Ishikawa (cell line): ENCODE measurements at regions not wholly inside any gene's neighbourhood (a gene's known extent, or its start where the extent isn't known, plus 50 kb on each side); places are given as distances from the start of the nearest gene placed in this dataset.

Experiments
- CEBPB ChIP-seq: IDR thresholded peaks from 2 replicates; pipeline ENCODE4 v1.6.1; 2012
- CREB1 ChIP-seq: IDR thresholded peaks from 2 replicates; pipeline ENCODE4 v1.6.1; 2012; ENCODE audit warnings: low read depth
- EGR1 ChIP-seq: IDR thresholded peaks from 2 replicates; pipeline ENCODE4 v1.6.1; 2012
- EP300 ChIP-seq: IDR thresholded peaks from 2 replicates; pipeline ENCODE4 v1.6.1; 2012; ENCODE audit warnings: borderline replicate concordance
- FOXM1 ChIP-seq: IDR thresholded peaks from 2 replicates; pipeline ENCODE4 v1.6.1; 2012; ENCODE audit warnings: low read depth, borderline replicate concordance
- NFIC ChIP-seq: IDR thresholded peaks from 2 replicates; pipeline ENCODE4 v1.6.1; 2012
- RAD21 ChIP-seq: IDR thresholded peaks from 2 replicates; pipeline ENCODE4 v1.6.1; 2012; ENCODE audit warnings: low read depth
- TAF1 ChIP-seq: IDR thresholded peaks from 2 replicates; pipeline ENCODE4 v1.6.1; 2012; ENCODE audit warnings: low read depth, mild to moderate bottlenecking
- TCF12 ChIP-seq: IDR thresholded peaks from 2 replicates; pipeline ENCODE4 v1.6.1; 2012; ENCODE audit warnings: low read depth
- TEAD4 ChIP-seq: IDR thresholded peaks from 2 replicates; pipeline ENCODE4 v1.6.1; 2012
- YY1 ChIP-seq: IDR thresholded peaks from 2 replicates; pipeline ENCODE4 v1.6.1; 2012; ENCODE audit warnings: low read depth
- ZBTB7A ChIP-seq: IDR thresholded peaks from 2 replicates; pipeline ENCODE4 v1.6.1; 2012; ENCODE audit warnings: low read depth
- TF ChIP-seq, protein P1 (sequence below): IDR thresholded peaks from 2 replicates; pipeline ENCODE4 v1.6.1; 2012; ENCODE audit warnings: low read depth, mild to moderate bottlenecking
- TF ChIP-seq, protein P2 (sequence below): IDR thresholded peaks from 2 replicates; pipeline ENCODE4 v1.6.1; 2012
- TF ChIP-seq, protein P3 (sequence below): IDR thresholded peaks from 2 replicates; pipeline ENCODE4 v1.6.1; 2012

DNA sequence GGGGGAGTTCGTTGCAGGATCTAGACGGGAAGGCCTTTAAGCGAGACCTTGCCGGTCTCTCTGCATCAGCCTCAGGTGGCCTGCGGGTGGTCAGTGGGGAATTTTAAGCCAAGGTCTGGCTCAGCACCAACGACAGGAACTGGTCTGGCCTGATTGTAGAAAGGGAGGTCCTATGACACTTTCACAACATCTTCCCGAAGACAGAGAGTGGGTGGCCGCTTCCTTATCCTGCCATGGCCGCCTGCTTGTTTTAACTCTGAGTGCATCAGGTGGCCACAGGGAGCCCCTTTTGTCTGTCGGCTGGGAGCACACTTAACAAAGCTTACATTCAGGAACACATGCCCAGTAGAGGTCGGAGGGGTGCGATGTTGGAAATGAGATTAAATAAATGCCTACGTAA, 363.7 kb upstream of the MYT1L start:
- no peak for TF ChIP-seq TCF12
- TF ChIP-seq YY1, result no peak
- no peak for TF ChIP-seq NFIC
- no peak for TF ChIP-seq CEBPB
- TF ChIP-seq, protein P1, sequence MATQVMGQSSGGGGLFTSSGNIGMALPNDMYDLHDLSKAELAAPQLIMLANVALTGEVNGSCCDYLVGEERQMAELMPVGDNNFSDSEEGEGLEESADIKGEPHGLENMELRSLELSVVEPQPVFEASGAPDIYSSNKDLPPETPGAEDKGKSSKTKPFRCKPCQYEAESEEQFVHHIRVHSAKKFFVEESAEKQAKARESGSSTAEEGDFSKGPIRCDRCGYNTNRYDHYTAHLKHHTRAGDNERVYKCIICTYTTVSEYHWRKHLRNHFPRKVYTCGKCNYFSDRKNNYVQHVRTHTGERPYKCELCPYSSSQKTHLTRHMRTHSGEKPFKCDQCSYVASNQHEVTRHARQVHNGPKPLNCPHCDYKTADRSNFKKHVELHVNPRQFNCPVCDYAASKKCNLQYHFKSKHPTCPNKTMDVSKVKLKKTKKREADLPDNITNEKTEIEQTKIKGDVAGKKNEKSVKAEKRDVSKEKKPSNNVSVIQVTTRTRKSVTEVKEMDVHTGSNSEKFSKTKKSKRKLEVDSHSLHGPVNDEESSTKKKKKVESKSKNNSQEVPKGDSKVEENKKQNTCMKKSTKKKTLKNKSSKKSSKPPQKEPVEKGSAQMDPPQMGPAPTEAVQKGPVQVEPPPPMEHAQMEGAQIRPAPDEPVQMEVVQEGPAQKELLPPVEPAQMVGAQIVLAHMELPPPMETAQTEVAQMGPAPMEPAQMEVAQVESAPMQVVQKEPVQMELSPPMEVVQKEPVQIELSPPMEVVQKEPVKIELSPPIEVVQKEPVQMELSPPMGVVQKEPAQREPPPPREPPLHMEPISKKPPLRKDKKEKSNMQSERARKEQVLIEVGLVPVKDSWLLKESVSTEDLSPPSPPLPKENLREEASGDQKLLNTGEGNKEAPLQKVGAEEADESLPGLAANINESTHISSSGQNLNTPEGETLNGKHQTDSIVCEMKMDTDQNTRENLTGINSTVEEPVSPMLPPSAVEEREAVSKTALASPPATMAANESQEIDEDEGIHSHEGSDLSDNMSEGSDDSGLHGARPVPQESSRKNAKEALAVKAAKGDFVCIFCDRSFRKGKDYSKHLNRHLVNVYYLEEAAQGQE, result no peak
- TF ChIP-seq, protein P2, sequence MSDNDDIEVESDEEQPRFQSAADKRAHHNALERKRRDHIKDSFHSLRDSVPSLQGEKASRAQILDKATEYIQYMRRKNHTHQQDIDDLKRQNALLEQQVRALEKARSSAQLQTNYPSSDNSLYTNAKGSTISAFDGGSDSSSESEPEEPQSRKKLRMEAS, result no peak
- no peak for TF ChIP-seq EP300

DNA sequence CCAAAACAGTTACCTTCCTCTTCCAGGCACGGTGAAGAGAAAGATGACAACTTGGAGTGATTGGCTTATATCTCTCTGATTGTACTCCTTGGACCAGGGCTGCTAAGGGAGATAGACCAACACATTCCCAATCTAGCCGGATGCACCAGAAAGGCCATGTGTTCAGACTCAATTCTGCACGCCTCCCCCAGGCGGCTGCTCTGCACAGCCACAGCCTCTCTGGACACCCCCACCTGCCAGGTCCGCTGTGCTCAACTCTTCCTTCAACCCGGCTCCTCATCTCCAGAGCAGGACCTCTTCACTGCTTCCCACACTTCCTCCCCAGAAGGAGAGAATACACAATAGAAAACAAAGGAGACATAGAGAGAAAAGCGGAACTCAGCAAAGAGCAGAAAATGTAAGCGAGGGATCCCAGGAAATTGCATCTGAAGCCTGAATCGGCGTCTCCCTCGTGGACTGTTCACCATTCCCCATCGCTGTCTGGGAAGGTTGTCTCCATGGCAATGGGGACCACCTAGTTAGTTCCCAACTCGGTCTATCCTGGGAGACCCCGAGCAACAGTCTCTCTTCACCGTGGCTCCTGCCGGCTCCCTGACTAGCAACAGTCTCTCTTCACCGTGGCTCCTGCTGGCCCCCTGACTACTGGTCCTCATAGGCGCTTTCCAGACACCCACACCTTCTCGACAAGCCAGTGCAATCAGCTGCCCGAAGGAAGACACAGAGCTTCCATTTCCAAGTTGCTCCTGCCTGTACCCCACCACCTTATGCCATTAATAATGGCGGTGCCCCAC, 361.7 kb upstream of the MYT1L start:
- TF ChIP-seq TCF12 (no peak), EP300 (no peak), CREB1 (no peak), NFIC (no peak), YY1 (no peak)
- TF ChIP-seq, protein P1, result no peak

DNA sequence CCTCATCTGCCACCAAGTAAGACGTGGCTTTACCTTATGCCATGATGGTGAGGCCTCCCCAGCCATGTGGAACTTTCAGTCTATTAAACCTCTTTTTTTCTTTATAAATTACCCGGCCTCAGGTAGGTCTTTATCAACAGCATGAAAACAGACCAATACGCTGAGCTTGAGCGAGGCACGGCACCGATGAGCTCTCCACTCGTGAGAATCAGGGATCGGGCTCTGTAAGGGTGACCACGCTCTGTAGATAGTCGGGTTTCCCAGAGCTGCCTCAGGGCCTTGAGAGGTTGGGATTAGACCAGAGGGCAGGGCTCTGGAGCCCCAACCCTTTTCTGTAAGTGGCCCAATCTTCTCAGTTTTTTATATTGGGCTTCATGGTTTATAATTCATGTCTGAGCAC, 360.3 kb upstream of the MYT1L start:
- TF ChIP-seq YY1 (no peak), NFIC (no peak), CREB1 (no peak), TCF12 (no peak), FOXM1 (no peak), TEAD4 (no peak), CEBPB (no peak), RAD21 (no peak), EP300 (no peak), EGR1 (no peak), ZBTB7A (no peak)
- TF ChIP-seq, protein P3, sequence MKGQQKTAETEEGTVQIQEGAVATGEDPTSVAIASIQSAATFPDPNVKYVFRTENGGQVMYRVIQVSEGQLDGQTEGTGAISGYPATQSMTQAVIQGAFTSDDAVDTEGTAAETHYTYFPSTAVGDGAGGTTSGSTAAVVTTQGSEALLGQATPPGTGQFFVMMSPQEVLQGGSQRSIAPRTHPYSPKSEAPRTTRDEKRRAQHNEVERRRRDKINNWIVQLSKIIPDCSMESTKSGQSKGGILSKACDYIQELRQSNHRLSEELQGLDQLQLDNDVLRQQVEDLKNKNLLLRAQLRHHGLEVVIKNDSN, result no peak
- TF ChIP-seq, protein P1, result no peak
- TF ChIP-seq, protein P2, result no peak

DNA sequence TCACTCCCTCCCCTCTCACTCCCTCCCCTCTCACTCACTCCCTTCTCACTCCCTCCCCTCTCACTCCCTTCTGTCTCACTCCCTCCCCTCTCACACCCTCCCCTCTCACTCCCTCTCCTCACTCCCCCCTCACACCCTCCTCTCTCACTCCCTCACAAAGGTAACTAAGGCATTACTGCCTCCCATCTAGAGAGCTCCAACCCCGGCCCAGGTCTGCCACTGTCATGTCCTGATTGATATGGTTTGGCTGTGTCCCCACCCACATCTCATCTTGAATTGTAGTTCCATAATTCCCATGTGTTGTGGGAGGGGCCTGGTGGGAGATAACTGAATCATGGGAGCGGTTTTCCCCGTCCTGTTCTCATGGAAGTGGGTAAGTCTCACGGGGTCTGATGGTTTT, 359.9 kb upstream of the MYT1L start:
- TF ChIP-seq TAF1, result no peak
- TF ChIP-seq, protein P1, result no peak
- TF ChIP-seq YY1, result no peak
- TF ChIP-seq RAD21, result no peak
- TF ChIP-seq, protein P3, result no peak
- no peak for TF ChIP-seq CEBPB
- TF ChIP-seq TEAD4, result no peak
- no peak for TF ChIP-seq NFIC
- no peak for TF ChIP-seq EP300
- no peak for TF ChIP-seq TCF12
- TF ChIP-seq ZBTB7A, result no peak
- no peak for TF ChIP-seq FOXM1
- no peak for TF ChIP-seq EGR1
- TF ChIP-seq, protein P2, result no peak
- no peak for TF ChIP-seq CREB1
